ENCODE measurements at regions not wholly inside any gene's neighbourhood (a gene's known extent, or its start where the extent isn't known, plus 50 kb on each side); places are given as distances from the start of the nearest gene placed in this dataset.

GRCh38 chr17:79361221-79361734 is 249.6 kb downstream of the RBFOX3 start:
- no peak for TF ChIP-seq CTCF (IDR thresholded peaks at IDR 0.05)
- no peak for TF ChIP-seq POLR2AphosphoS5 (IDR thresholded peaks at IDR 0.05)
- no peak for TF ChIP-seq POLR2A (IDR thresholded peaks at IDR 0.05)

Data from prostate gland (tissue), 2 donors.